Mammary epithelial cell (primary cell): ENCODE measurements at regions not wholly inside any gene's neighbourhood (a gene's known extent, or its start where the extent isn't known, plus 50 kb on each side); places are given as distances from the start of the nearest gene placed in this dataset.

Source experiments
- CTCF ChIP-seq, 2 donors: IDR thresholded peaks in 1 of 2; conservative IDR thresholded peaks in 1 of 2; 2 replicates each; pipeline ENCODE4 v1.5.1; 2011 to 2012; ENCODE audit warnings: inconsistent platforms in 2 of 2, low read length in 2 of 2, mild to moderate bottlenecking in 2 of 2, control low read depth in 1 of 2, low read depth in 1 of 2; ENCODE audit not compliant: insufficient read depth in 1 of 2; ENCODE audit errors: extremely low read depth in 1 of 2
- EZH2 ChIP-seq: IDR thresholded peaks from 2 replicates; pipeline ENCODE4 v1.6.1; 2012; ENCODE audit warnings: low read length, inconsistent platforms, borderline replicate concordance

- no peak for TF ChIP-seq CTCF (conservative IDR thresholded peaks at IDR 0.05 in 1 of 2, IDR thresholded peaks at IDR 0.05 in 1 of 2; ENCODE audit: extremely low read depth in 1 of 2, insufficient read depth in 1 of 2, low read depth in 1 of 2, low read length in 2 of 2)
- TF ChIP-seq EZH2: no peak
These were observed 324.7 kb upstream of the RGMA start for GRCh38 chr15:93413745-93414144.
